ENCODE measurements at regions not wholly inside any gene's neighbourhood (a gene's known extent, or its start where the extent isn't known, plus 50 kb on each side); places are given as distances from the start of the nearest gene placed in this dataset.
"Not testable (repeated sequence)": the region's sequence is repeated elsewhere in the genome, so short reads cannot be mapped to it uniquely, and the experiment has no call there.

DNA sequence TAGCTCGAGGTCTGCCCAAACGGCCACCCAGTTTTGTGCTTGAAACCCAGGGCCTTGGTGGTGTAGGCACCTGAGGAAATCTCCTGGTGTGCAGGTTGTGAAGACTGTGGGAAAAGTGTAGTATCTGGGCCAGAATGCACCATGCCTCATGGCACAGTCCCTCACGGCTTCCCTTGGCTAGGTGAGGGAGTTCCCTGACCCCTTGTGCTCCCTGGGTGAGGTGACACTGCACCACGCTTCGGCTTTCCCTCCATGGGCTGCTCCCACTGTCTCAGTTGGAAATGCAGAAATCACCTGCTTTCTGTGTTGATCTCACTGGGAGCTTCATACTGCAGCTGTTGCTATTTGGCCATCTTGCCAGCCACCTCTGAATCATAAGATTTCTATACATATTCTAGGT, 62.4 kb upstream of the CDK6 start:
- no peaks in the 10 kb centered on the region for H3K27me3 ChIP-seq (ENCODE audit: insufficient read depth, poor library complexity, severe bottlenecking)
- no peak overlapping the region for H3K4me3 ChIP-seq (replicated peaks; ENCODE audit: insufficient read depth, low read length)
- TF ChIP-seq SPI1 (IDR thresholded peaks at IDR 0.05; ENCODE audit: borderline replicate concordance, low read depth) (no peak), GABPA (IDR thresholded peaks at IDR 0.05; ENCODE audit: low read depth) (no peak), POLR2AphosphoS5 (IDR thresholded peaks at IDR 0.05; ENCODE audit: low read depth) (no peak)
- TF ChIP-seq, protein P1, sequence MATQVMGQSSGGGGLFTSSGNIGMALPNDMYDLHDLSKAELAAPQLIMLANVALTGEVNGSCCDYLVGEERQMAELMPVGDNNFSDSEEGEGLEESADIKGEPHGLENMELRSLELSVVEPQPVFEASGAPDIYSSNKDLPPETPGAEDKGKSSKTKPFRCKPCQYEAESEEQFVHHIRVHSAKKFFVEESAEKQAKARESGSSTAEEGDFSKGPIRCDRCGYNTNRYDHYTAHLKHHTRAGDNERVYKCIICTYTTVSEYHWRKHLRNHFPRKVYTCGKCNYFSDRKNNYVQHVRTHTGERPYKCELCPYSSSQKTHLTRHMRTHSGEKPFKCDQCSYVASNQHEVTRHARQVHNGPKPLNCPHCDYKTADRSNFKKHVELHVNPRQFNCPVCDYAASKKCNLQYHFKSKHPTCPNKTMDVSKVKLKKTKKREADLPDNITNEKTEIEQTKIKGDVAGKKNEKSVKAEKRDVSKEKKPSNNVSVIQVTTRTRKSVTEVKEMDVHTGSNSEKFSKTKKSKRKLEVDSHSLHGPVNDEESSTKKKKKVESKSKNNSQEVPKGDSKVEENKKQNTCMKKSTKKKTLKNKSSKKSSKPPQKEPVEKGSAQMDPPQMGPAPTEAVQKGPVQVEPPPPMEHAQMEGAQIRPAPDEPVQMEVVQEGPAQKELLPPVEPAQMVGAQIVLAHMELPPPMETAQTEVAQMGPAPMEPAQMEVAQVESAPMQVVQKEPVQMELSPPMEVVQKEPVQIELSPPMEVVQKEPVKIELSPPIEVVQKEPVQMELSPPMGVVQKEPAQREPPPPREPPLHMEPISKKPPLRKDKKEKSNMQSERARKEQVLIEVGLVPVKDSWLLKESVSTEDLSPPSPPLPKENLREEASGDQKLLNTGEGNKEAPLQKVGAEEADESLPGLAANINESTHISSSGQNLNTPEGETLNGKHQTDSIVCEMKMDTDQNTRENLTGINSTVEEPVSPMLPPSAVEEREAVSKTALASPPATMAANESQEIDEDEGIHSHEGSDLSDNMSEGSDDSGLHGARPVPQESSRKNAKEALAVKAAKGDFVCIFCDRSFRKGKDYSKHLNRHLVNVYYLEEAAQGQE (IDR thresholded peaks at IDR 0.05; ENCODE audit: insufficient replicate concordance, low read depth), result no peak
- TF ChIP-seq, protein P2, sequence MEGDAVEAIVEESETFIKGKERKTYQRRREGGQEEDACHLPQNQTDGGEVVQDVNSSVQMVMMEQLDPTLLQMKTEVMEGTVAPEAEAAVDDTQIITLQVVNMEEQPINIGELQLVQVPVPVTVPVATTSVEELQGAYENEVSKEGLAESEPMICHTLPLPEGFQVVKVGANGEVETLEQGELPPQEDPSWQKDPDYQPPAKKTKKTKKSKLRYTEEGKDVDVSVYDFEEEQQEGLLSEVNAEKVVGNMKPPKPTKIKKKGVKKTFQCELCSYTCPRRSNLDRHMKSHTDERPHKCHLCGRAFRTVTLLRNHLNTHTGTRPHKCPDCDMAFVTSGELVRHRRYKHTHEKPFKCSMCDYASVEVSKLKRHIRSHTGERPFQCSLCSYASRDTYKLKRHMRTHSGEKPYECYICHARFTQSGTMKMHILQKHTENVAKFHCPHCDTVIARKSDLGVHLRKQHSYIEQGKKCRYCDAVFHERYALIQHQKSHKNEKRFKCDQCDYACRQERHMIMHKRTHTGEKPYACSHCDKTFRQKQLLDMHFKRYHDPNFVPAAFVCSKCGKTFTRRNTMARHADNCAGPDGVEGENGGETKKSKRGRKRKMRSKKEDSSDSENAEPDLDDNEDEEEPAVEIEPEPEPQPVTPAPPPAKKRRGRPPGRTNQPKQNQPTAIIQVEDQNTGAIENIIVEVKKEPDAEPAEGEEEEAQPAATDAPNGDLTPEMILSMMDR (IDR thresholded peaks at IDR 0.05; ENCODE audit: insufficient read depth, low read length), result no peak
- DNase-seq (ENCODE audit: low read depth in 1 of 2, low spot score in 1 of 2), result no peak
- H3K27ac ChIP-seq (replicated peaks), result no peak overlapping the region

DNA sequence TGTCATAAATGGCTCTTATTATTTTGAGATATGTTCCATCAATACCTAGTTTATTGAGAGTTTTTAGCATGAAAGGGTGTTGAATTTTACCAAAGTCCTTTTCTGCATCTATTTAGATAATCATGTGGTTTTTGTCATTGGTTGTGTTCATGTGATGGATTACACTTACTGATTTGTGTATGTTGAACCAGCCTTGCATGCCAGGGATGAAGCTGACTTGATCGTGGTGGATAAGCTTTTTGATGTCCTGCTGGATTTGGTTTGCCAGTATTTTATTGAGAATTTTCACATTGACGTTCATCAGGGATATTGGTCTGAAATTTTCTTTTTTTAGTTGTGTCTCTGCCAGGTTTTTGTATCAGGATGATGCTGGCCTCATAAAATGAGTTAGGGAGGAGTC, 58.5 kb upstream of the CDK6 start:
- not testable (repeated sequence) for DNase-seq (ENCODE audit: low read depth in 1 of 2, low spot score in 1 of 2); H3K27me3 ChIP-seq (ENCODE audit: insufficient read depth, poor library complexity, severe bottlenecking); H3K27ac ChIP-seq (replicated peaks); H3K4me3 ChIP-seq (replicated peaks; ENCODE audit: insufficient read depth, low read length)

- H3K27me3 ChIP-seq (ENCODE audit: insufficient read depth, poor library complexity, severe bottlenecking), result no peaks in the 10 kb centered on the region
- no peak overlapping the region for H3K27ac ChIP-seq (replicated peaks)
- TF ChIP-seq GABPA (IDR thresholded peaks at IDR 0.05; ENCODE audit: low read depth) (no peak), POLR2AphosphoS5 (IDR thresholded peaks at IDR 0.05; ENCODE audit: low read depth) (no peak), SPI1 (IDR thresholded peaks at IDR 0.05; ENCODE audit: borderline replicate concordance, low read depth) (no peak)
- TF ChIP-seq, protein P2 (IDR thresholded peaks at IDR 0.05; ENCODE audit: insufficient read depth, low read length), result no peak
- TF ChIP-seq, protein P1 (IDR thresholded peaks at IDR 0.05; ENCODE audit: insufficient replicate concordance, low read depth), result no peak
- no peak overlapping the region for H3K4me3 ChIP-seq (replicated peaks; ENCODE audit: insufficient read depth, low read length)
- DNase-seq (ENCODE audit: low read depth in 1 of 2, low spot score in 1 of 2), result no peak
These were observed 52.7 kb upstream of the CDK6 start for GRCh38 chr7:92889081-92889480.

All from HL-60 (cell line).